Fibroblast of the aortic adventitia (primary cell): ENCODE measurements at regions not wholly inside any gene's neighbourhood (a gene's known extent, or its start where the extent isn't known, plus 50 kb on each side); places are given as distances from the start of the nearest gene placed in this dataset.
"Not testable (repeated sequence)": the region's sequence is repeated elsewhere in the genome, so short reads cannot be mapped to it uniquely, and the experiment has no call there.

Experiments
- DNase-seq: peaks from one replicate; pipeline ENCODE4 v3.0.0-alpha.2; 2010; ENCODE audit warnings: low read depth
- H3K4me3 ChIP-seq: 2 replicates; pipeline ENCODE4 v1.5.1; 2011; ENCODE audit warnings: low read depth, mild to moderate bottlenecking, control low read depth, low read length, moderate library complexity
- TF ChIP-seq, protein P1 (sequence below): IDR thresholded peaks from 2 replicates; pipeline ENCODE4 v1.5.1; 2011; ENCODE audit warnings: mild to moderate bottlenecking, low read length, control low read depth, inconsistent platforms; ENCODE audit not compliant: insufficient read depth

DNA sequence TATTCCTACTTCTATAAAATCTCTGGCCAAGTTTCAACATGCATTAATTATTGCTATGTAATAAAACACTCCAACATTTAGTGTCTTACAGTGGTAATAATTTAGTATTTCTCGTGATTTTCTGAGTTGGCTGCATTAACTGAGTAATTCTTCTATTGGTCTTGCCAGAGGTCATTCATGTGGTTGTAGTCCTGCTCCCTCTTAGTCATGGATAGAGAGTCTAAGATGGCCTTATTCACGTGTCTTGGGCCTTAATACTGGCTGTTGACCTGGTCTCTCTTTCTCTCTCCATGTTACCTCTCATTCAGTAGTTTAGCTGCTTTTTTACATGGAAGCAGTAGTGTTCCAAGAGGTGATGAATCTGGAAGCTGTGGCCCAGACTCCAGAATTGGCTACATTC is 140.1 kb upstream of the ZBTB20 start:
- H3K4me3 ChIP-seq, result no peak overlapping the region
- TF ChIP-seq, protein P1, sequence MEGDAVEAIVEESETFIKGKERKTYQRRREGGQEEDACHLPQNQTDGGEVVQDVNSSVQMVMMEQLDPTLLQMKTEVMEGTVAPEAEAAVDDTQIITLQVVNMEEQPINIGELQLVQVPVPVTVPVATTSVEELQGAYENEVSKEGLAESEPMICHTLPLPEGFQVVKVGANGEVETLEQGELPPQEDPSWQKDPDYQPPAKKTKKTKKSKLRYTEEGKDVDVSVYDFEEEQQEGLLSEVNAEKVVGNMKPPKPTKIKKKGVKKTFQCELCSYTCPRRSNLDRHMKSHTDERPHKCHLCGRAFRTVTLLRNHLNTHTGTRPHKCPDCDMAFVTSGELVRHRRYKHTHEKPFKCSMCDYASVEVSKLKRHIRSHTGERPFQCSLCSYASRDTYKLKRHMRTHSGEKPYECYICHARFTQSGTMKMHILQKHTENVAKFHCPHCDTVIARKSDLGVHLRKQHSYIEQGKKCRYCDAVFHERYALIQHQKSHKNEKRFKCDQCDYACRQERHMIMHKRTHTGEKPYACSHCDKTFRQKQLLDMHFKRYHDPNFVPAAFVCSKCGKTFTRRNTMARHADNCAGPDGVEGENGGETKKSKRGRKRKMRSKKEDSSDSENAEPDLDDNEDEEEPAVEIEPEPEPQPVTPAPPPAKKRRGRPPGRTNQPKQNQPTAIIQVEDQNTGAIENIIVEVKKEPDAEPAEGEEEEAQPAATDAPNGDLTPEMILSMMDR, result no peak

DNA sequence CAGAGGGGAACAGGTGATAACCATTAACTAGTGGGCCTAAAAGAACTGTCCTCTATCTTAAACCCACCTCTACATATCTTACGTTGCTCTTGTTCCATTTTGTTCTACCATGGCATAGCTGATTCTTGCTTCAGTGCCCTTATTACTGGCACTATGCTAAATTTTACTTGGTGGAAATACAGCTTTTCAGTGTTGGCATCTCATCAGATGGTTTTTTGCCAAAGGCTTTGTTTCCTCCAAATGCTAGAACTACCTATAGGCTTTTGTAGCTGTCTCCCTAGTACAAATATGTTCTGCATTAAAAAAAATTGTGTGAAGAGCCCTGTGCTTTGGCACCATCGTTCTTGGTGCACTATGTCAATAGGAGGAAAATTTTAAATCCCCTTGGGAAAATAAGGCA is 145.0 kb upstream of the ZBTB20 start:
- TF ChIP-seq, protein P1, result no peak
- H3K4me3 ChIP-seq, result no peak overlapping the region
- no peak for DNase-seq

More for the DNA sequence above, 140.1 kb upstream of the ZBTB20 start:
- DNase-seq, result no peak

DNA sequence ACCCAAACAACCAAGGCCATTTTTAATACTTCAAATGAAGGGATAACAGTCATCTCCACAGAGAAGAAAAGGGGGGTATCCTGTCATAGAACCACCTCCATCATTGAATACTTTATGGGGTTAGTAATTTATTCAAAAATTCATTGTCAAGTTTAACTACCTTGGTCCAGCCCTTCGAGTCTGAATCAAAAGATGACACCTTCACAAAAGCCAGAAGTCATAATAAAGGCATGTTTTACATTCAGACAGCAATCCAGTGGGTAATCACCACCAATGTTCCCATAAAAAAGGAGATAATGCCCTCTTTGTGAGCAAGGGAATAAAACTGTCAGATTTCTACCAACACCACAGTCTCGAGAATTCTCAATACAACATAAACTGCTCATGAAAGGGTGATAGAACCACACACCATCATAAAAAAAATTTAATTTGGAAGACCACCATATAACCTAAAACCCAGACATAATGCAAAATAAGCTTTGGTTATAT is 145.6 kb upstream of the ZBTB20 start:
- TF ChIP-seq, protein P1, result no peak
- no peak overlapping the region for H3K4me3 ChIP-seq
- no peak for DNase-seq

DNA sequence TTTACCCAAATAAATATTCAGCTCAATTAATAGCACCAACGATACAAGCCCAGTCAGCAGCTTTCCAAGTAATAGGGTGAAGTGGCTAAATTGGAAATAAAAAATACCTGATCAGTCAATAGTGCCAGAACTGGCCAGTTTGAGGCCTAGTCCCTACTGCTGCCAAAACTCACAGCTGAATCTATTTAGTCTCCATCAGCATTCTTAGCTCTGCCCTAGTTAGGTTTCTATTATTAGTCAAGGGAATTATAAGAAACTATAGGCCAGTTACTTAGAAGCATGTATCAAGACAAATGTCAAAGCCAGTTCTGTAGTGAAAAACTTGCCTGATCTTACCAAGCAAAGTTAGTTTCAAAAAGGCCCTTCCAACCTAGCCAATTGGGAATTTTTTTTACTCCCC is 146.2 kb upstream of the ZBTB20 start:
- TF ChIP-seq, protein P1, result no peak
- DNase-seq, result peak; percentile 60
- H3K4me3 ChIP-seq, result no peak overlapping the region

DNA sequence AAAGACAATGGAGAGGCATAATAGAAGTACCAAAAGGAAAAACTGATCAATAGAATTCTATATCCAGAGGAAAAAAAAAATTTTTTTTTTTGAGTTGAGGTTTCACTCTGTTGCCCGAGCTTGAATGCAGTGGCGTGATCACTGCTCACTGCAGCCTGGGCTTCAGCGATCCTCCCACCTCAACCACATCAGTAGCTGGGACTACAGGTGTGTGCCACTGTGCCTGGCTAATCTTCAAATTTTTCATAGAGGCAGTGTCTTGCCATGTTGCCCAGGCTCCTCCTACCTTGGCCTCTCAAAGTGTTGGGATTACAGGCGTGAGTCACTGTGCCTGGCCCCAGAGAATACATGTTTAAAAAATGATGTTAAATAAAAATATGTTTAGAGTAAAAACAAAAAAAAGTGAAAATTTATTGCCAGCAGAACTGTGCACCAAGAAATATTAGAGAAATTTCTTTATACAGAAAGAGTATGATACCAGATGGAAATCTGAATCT is 154.3 kb upstream of the ZBTB20 start:
- no peak overlapping the region for H3K4me3 ChIP-seq
- peak; percentile 16 for DNase-seq
- TF ChIP-seq, protein P1, result no peak

DNA sequence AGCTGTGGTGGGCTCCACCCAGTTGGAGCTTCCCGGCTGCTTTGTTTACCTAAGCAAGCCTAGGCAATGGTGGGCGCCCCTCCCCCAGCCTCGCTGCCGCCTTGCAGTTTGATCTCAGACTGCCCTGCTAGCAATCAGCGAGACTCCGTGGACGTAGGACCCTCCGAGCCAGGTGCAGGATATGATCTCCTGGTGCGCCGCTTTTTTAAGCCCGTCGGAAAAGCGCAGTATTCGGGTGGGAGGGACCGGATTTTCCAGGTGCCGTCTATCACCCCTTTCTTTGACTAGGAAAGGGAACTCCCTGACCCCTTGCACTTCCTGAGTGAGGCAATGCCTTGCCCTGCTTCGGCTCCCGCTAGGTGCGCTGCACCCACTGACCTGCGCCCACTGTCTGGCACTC is 170.9 kb upstream of the ZBTB20 start:
- H3K4me3 ChIP-seq, DNase-seq: not testable (repeated sequence)

DNA sequence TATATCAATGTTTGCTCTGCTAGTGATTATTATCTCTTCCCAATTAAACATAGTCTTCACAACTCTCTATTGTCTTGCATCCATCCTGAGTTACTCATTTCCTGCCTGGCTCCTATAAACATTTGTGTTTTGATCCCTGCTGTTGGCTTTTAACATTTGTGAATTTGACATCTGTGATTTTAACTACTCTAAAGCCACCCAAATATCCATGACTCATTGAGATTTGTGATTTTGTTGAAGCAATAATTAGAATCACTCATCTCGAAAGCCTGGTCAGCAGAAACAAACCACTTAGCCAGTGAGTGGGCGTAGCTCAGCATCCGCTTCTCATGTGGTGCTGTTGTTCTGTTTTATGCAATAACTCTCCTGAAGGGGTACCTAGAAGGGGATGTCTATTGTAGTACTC is 174.3 kb upstream of the ZBTB20 start:
- TF ChIP-seq, protein P1, result no peak
- peak; percentile 39 for DNase-seq
- no peak overlapping the region for H3K4me3 ChIP-seq
